Fibroblast of the aortic adventitia (primary cell): ENCODE measurements at regions not wholly inside any gene's neighbourhood (a gene's known extent, or its start where the extent isn't known, plus 50 kb on each side); places are given as distances from the start of the nearest gene placed in this dataset.

Experiments
- DNase-seq: peaks from one replicate; pipeline ENCODE4 v3.0.0-alpha.2; 2010; ENCODE audit warnings: low read depth
- H3K4me3 ChIP-seq: 2 replicates; pipeline ENCODE4 v1.5.1; 2011; ENCODE audit warnings: low read depth, mild to moderate bottlenecking, control low read depth, low read length, moderate library complexity
- TF ChIP-seq, protein P1 (sequence below): IDR thresholded peaks from 2 replicates; pipeline ENCODE4 v1.5.1; 2011; ENCODE audit warnings: mild to moderate bottlenecking, low read length, control low read depth, inconsistent platforms; ENCODE audit not compliant: insufficient read depth

GRCh38 chr14:65310568-65310967 is 102.0 kb upstream of the FUT8 start:
- no peak for DNase-seq
- no peak overlapping the region for H3K4me3 ChIP-seq
- TF ChIP-seq, protein P1, sequence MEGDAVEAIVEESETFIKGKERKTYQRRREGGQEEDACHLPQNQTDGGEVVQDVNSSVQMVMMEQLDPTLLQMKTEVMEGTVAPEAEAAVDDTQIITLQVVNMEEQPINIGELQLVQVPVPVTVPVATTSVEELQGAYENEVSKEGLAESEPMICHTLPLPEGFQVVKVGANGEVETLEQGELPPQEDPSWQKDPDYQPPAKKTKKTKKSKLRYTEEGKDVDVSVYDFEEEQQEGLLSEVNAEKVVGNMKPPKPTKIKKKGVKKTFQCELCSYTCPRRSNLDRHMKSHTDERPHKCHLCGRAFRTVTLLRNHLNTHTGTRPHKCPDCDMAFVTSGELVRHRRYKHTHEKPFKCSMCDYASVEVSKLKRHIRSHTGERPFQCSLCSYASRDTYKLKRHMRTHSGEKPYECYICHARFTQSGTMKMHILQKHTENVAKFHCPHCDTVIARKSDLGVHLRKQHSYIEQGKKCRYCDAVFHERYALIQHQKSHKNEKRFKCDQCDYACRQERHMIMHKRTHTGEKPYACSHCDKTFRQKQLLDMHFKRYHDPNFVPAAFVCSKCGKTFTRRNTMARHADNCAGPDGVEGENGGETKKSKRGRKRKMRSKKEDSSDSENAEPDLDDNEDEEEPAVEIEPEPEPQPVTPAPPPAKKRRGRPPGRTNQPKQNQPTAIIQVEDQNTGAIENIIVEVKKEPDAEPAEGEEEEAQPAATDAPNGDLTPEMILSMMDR, result no peak

GRCh38 chr14:65312859-65313258 is 99.7 kb upstream of the FUT8 start:
- H3K4me3 ChIP-seq, result no peak overlapping the region
- DNase-seq, result peak; percentile 52
- TF ChIP-seq, protein P1, result no peak

- no peak for DNase-seq
- TF ChIP-seq, protein P1, result no peak
- H3K4me3 ChIP-seq, result no peak overlapping the region
These were observed 93.7 kb upstream of the FUT8 start for GRCh38 chr14:65318636-65319506.

DNA sequence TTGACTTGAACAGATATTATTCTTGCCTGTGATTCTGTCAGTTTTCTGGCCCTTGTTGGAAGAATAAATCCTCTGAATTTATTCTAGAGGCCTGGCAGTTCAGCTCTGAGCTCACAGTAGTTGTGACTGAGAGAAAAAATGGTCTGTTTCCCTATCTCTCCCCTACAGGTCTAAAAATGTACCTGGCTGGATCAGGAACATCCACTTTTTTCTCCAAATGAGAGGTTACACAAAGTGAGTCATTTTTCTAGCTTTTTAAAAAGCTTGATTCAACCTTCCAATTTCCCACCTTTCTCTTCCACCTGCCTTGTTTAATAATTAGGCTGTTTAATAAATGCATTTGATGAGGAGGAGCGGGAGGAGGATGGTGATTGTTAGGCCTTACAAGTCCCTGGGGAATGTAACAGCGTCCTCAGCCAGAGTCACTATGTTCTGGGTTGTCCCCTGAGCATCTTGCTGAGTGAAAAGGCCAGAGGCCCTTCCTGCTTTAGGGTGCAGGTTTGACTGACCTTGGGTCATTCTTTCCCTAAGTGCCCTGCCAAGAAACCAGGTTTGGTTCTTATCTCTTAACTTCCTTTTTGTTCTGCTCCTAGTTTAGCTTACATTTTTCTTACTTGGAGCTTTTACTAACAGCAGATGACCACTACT is 91.7 kb upstream of the FUT8 start:
- no peak overlapping the region for H3K4me3 ChIP-seq
- DNase-seq, result no peak
- TF ChIP-seq, protein P1, result no peak

DNA sequence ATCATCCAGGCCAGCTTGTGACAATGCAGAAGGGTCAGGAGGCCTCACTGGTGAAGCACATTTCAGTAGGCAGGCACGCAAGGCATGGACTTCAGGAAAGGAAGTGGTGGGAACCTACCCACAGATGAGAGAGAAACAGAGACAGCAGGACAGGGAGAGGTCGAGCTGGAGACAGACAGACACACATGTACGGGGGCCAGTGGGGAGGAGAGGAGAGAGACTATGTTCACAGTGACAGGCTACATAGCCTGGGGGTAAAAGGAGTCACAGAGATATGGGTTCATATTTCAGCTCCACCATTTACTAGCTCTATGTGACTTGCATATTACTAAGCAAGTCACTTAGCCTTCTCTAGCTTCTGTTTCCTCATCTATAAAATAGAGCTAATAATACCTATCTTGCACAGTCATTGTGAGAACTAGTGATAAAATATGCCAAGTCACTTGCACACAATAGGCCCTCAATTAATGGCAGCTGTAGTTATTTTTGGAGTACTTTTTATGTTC is 91.1 kb upstream of the FUT8 start:
- TF ChIP-seq, protein P1, result no peak
- no peak for DNase-seq
- H3K4me3 ChIP-seq, result no peak overlapping the region

DNA sequence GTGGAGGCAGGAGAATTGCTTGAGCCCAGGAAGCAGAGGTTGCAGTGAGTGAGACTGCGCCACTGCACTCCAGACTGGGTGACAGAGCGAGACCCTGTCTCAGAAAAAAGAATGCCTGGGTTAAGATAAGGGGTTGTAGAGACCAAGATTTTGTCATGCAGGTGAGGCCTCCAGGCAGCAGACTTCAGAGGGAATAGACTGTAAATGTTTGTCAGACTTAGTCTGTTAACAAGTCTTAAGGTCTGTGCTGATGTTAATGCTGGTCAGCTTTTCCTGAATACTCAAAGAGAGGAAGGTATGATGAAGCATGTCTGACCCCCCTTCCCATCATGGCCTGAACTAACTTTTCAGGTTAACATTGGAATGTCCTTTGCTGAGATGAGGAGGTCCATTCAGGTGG is 83.0 kb upstream of the FUT8 start:
- DNase-seq, result no peak
- TF ChIP-seq, protein P1, result no peak
- H3K4me3 ChIP-seq, result no peak overlapping the region
